ENCODE measurements at regions not wholly inside any gene's neighbourhood (a gene's known extent, or its start where the extent isn't known, plus 50 kb on each side); places are given as distances from the start of the nearest gene placed in this dataset.

- TF ChIP-seq CTCF (IDR thresholded peaks at IDR 0.05; ENCODE audit: insufficient read depth, low read length) = no peak
- TF ChIP-seq GABPA (IDR thresholded peaks at IDR 0.05; ENCODE audit: low read depth) = no peak
- no peak for TF ChIP-seq REST (IDR thresholded peaks at IDR 0.05; ENCODE audit: insufficient replicate concordance, low read depth)
Measured at GRCh38 chr22:22074634-22075381, 92.2 kb upstream of the TOP3B start.
